NCI-H187 (cell line): ENCODE measurements at regions not wholly inside any gene's neighbourhood (a gene's known extent, or its start where the extent isn't known, plus 50 kb on each side); places are given as distances from the start of the nearest gene placed in this dataset.
A peak's percentile ranks its signal among the peaks of the same experiment; 100 is the strongest.
"Not testable (repeated sequence)": the region's sequence is repeated elsewhere in the genome, so short reads cannot be mapped to it uniquely, and the experiment has no call there.

Experiments
- DNase-seq, 2 experiments: peaks; one replicate each; lab custom pipeline; 2025; lab: John Stamatoyannopoulos, UW

DNA sequence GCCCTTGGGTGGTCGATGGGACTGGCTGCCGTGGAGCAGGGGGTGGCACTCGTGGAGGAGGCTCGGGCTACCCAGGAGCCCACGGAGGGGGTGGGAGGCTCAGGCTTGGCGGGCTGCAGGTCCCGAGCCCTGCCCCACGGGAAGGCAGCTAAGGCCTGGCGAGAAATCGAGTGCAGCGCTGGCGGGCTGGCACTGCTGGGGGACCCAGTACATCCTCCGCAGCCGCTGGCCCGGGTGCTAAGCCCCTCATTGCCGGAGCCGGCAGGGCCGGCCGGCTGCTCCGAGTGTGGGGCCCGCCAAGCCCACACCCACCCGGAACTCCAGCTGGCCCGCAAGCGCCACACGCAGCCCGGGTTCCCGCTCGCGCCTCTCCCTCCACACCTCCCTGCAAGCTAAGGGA, 435.6 kb downstream of the RWDD3 start:
- DNase-seq, result not testable (repeated sequence)

DNA sequence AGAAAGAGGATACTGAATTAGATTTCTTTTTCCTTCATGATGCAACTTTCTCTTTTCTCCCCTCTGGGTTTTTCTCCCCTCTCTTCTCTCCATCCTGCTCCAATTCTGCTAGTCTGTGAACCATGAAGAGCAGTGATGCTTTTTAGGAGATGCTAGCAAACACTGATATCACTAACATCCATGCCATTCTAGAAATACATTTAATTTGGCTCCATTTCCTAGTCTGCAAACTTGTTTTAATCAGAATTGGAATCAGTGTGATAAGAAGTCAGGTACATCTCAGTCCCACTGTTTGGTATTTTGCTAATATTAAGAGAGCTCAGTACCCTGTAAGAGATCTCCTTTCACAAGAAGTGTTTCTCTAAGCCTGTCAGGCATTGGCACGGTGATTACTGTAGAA, 437.1 kb downstream of the RWDD3 start:
- DNase-seq, result no peak

DNA sequence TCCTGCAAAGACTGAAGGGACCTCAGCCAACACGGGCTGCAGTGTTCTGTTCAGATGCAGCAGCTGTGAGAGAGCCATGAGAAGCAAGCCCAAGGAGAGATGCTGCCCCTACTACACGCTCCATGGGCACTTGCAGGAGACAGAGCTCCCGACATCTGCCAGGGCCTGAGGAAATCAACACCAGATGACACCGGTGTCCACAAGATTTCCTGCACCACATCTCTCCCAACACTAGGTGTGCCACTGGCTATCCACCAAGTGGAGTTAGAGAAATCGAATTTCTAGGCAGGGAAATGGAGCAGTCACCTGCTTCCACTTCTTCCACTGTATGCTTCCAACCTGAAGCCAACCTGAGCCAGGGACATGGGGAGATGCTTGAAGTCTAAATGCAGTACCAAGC, 445.3 kb downstream of the RWDD3 start:
- DNase-seq, result no peak

DNA sequence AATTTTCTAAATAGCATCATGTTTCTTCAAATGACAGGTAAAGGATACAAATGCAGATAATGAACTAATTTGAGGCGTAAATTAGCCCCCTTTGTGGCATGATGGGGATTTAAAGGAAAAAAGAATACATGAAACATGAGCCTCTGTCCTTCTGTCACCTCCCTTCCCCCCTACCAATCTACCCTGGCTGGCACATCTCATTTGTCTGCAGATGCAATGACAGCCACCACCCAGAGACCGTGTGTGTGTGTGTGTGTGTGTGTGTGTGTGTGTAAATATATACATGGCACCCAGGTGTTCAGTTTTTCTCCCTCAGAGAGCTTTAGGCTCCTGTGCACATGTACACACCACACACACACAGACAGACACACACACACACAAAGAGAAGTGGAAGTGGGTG, 451.1 kb downstream of the RWDD3 start:
- DNase-seq, result peak in 1 of 2 experiments; percentile 16

DNA sequence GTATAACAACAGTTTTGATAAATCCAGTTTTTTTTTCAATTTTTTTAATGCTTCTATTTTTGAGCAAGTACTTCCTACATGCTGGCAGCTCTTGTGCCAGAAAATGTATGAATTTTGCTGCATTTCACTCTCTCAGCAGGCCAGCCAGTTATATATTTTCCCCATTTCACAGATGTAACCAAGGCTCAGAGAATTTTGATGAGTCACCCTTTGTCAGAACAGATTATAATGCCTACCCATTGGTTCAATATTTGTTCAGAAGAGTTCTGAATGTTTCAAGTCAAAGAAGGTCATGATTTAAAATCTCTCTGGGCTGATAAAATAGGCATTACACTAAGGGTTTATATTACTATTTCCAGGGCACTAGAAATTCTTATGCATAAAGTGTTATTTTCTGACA, 452.2 kb downstream of the RWDD3 start:
- DNase-seq, result no peak

DNA sequence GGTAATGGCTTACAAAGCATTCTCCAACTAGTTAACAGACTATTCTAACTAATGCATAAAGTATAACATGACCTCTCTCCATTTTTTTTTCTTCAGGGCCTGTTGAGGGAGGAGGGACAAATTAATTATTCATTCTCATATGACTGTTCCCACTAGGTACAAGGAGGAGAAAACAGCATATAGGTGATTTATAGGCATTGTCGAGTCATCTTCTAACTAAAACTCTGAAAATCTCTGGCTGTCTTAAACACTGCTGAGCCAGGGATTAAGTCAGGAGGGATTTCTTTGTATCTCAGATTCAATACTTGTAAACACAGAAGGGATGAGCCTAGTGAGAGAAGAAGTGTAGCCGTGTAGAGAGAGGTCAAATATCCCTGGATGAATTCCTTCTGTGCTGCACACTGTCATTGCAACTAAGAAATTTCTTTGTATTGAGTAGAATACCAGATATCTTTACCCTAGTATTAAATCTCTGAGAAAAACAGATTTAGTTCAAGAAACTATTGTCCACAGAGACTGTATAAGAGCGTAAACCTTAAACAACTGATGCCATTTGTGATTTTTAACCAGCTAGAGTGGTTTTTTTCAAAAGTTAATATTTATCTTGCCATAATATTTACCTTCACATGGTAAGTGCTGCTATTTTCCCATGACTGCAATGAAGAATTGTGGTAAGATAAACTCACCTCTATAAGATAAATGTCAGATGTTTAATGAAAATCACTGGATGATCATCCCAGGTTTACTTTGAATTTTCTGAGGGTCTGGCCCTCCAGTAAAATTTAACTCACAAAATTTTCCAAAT, 465.3 kb downstream of the RWDD3 start:
- no peak for DNase-seq

DNA sequence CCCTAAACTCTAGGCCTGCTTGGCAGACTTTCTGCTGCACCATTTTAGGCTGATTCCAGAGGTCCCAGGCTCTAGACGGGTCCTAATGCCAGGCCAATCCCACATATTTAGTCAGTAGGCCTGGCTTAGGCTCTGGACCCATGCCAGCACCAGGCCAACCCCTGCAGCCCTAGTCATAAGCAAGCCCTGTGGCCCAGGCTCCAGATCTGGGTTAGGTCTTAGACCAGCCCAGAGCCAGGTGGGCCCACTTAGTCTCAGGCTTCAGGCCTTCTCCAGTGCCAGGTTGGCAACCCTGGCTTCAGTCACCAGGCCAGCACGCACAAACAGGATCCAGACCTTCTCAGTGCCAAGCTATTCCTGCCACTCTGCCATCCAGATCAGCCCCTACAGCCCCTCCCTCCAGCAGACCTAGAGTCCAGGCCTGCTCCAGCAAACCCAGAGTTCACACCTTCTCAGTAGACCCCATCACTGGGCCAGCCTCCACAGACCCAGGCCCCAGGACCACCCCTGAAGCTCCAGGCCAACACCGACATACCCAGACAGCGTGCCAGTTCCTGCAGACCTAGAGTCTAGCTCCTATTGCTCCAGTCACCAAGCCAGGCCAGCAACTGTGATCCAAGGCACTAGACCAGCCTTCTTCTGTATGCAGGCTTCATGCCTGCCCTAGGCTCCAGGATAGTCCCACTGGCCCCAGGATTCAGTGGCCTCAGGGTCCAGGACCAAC, 467.6 kb downstream of the RWDD3 start:
- DNase-seq, result no peak

DNA sequence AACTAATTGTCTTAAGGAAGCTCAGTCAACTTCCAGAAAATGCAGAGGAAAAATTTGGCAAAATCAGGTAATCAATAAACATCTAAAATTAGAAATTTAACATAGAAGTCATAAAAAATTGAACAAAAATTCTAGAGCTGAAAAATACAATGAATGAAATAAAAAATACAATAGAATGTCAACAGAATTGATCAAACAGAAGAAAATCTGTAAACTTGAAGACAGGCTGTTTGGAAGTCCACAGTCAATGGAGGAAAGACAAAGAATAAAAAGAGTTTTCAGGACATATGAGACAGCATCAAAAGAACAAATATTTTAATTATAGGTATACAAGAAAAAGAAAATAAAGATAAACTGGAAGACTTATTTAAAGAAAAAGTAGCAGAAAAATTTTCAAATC, 469.0 kb downstream of the RWDD3 start:
- DNase-seq, result no peak

DNA sequence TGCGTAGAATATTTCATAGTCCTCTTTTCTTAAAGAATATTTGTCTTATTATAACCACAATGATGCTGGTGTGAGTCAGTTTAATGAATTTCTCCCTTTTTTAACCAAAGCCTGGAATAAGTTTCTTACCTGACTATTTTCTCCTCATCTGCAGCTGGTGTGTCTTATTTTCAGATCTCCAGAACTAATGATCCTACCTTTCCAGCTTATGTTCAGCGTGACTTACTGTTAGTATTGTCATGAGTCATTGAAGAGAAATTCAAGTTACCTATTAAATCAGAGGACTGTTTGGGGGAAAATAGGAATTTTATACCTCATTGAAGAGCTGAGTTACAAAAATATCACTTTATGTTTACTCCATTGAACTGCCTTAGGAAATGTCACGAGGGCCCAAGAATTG, 482.1 kb downstream of the RWDD3 start:
- no peak for DNase-seq

DNA sequence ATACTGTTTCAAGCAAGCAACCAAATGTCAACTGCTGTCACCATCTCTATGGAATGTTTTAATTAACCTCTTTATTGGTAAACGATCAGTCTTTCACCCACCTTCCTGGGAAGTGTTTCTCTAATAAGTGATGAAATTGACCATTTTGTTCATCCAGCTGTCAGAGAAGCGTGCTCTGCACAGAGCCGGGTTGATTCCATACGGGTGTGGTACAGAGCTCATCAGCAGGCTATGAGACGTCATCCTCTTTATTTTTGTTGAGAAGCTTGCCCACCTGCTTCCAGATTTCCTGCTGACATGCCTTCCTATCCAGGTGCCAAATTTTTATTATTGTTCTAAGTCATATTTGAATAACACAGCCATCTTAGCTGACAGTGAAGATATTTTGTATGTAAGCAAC, 482.5 kb downstream of the RWDD3 start:
- DNase-seq, result no peak

DNA sequence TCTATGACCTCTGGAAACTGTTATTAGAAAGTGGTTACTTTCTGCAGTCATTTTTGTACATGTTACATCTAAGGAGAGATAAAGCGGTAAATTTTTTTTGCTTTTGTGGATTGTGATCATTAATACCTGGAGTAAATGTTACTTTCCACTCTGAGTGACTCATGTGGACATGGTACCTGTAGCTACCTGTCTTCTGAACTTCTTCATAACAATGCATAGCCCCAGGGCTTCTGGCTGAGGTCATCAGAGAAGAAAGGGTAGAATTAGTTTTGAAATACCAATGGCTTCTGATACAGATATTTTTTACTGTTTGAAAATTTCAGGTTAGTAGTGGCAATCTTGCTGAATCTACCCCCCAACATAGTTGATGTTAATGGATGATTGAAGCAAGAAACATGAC, 489.3 kb downstream of the RWDD3 start:
- no peak for DNase-seq

DNA sequence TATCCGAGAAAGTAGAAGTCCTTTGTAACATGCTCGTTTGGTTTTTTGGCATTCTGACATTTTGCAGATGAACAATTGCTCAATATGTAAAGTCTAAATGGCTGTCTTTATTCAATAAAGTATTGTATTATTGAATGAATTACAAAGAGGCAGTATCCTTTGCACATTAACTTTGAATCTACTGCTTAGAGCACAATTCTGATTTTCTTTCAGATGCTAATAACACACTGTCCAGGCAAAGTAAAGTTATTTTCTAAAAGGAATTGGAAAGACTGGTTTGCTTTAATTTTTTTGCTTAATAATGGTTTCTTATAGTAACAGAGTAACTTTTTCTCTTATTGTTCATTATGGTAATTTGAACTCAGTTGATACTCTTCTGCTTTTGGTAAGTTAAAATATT, 494.8 kb downstream of the RWDD3 start:
- DNase-seq, result no peak

DNA sequence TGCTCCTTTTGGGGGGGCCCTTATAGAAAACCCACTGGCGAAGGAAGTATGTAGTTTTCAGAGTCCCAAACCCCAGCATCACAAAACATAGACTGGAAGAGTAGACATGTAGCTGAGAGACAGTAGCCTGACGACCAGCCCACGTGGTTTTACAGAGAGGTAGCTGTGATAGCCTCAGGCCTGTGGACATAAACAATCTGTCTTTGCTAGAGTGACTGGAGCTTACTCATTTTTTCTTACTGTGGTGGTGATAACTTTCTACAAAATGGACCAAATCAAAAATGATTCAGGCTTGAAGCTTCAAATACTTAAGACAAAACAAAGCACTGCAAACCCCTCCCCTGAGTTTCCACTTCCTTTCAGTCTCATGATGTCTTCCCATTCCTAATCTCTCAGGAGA, 497.0 kb downstream of the RWDD3 start:
- no peak for DNase-seq

DNA sequence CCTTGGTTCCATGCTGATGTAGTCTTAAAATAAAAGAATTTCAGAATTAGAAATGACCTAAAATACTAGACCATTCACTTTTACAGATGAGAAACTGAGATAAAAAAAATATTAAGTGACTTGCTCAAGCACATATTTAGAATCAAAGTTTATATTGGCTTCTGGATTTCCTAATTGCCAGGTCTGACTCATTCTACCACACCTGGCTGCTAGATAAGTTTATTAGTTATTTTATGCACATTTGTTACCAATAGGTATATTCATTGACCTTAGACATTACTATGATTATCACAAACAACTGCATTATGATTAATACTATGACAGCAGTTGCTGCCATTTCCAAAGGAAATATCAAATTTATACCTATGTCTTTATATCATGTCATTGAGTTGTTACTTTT, 497.5 kb downstream of the RWDD3 start:
- no peak for DNase-seq

DNA sequence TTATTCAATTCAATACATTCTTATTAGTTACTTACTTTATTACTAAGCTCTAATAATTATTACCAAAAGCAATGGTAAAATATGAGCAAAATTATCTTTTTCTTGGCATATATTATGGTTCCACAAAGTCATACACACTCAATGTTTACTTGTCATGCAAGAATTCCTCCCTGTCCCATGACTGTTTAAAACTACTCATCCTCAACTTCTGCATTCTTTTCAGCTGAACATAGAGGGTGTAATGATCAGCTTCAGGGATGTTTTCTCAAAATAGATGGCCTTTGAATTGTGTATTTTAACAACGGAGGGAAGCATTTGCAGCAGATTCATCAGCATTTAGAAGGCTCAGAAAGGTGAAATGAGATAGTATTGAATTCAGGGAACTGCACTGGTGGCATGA, 499.0 kb downstream of the RWDD3 start:
- DNase-seq, result no peak

DNA sequence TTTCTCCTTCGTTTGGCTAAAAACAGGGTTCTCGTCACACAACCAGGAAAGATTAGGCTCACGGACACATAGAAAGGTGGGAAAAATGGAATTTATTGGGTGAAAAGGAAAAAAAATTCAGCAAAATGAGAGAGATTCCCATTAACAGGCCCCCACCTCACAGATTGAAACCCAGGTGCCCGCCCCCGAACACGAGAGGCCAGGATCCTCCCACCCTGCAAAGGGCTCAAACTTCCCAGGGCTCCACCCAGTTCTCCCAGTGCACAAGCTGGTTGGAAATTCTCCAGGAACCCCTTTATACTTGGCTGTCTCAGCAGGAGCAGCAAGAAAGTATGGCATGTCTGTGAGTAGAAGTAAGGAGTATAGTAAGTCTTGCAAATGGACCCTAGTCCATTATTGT, 499.7 kb downstream of the RWDD3 start:
- no peak for DNase-seq

DNA sequence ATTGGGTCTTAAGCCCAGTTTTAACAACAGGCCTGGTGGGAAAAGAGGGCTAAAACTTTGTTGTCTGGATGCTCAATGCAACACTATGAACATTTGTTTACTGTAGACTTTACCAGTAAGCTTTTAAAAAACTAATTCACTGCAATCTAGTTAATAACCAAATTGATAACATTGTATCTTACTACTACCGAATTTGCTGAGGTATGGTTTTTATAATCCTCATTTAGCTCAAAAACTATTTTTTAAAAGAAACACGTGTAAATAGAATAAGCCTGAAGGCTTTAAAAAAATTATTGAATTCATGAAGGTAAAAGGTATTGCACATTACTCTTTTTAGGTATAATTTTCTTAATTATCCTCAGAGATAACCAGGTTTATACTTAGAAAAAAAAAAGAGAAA, 500.6 kb downstream of the RWDD3 start:
- DNase-seq, result no peak

DNA sequence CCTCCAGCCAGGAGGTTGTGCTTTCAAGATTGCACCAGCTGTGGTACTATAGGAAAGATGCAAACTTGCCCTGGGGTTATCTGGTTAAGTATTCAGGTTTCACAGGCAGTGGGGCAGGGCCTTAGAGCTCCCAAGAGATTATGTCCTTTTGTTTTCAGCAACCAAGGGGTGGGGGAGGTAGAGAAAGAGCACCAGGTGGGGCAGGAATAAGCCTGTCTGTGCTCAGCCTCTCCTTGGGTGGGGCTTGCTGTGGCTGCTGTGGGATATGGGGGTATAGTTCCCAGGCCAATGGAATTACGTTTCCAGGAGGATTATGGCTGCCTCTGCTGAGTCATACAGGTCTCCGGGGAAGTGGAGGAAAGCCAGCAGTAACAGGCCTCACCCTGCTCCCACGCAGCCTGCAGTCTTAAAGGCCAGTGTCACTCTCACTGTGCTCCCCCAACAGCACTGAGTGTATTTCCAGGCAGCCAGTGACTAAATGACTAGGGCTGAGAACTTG, 508.6 kb downstream of the RWDD3 start:
- DNase-seq, result peak; percentile 88 to 90

DNA sequence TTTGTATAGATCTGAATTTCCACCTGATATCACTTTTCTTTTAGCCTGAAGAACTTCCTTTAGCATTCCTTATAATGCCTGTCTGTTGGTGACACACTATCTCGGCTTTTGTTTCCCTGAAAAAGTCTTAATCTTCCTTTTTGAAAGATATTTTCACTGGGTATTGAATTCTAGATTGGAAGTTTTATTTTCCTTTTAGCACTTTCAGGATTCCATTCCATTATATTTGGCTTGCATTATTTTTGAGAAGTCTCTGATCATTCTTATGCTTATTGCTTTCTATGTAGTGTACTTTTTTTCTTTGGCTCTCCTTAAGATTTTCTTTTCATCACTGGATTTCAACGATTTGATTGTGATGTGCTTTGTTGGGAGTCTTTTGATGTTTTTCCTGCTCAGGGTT, 510.7 kb downstream of the RWDD3 start:
- DNase-seq, result no peak

DNA sequence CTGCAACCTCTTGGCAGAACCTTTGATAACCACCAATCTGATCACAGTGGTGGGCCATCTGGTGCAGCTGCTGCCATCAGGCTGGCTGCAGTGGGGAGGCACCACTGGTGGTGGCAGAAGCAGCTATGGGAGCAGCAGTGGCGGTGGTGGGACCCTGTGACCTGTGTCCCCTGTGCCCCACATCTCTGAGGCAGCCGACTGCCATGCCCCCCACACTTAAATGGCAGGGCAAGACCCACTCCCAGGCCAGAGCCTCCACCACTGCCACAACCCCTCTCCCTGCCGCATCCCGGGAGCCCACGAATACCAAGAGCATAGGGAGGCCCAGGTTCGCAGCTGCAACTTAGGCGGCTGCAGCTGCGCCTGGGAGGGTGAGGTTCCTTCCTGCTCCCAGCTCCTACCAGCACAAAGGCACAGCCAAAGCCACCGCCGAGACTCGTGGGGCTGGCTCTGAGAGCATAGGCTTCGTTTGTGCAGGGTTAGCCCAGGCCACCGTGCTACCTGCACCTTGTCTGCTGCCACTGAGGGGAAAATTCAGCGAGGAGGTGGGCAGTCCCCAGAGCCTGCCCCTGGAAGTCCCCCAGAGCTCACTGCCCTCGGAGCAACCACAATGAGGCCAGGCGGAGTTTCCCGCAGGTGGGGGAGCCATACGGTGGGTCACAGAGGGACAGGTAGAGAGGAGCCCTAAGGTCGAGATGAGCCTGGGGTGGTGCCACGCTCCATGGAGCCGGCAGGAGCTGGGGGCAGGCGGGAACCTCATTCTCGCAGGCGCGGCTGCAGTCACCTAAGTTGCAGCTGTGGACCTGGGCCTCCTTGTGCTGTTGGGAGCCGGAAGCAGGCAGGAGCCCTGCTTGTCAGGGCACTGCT, 518.7 kb downstream of the RWDD3 start:
- DNase-seq, result no peak

DNA sequence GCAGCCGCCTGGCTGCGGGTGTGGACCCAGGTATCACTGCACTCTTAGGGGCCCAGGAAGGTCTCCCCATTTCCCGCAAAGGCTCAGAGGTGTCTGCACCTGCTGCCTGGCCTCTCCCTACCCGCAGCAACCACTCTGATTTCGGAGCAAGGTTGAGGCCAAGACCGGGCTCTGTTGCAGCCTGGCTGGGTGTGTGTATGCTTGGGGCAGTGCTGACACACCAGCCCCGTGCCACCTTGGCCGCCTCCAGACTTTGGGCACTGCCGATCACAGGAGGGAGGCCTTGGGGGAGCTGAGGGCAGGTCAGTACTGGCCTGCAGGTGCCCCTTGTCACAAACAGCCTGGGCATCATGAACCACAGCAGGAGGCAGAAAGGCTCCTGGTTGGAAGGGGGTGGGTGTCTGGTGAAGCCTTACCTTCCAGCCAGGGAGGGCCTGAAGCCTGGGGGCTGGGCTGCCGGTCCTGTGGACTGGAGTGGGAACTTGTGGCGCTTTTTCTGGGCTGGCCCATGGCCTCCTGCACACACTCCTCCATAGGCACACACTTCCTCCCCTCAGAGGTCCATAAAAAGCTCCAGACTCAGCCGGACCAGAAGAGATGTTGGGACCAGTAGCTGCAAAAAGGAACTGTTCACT, 519.5 kb downstream of the RWDD3 start:
- DNase-seq, result no peak

DNA sequence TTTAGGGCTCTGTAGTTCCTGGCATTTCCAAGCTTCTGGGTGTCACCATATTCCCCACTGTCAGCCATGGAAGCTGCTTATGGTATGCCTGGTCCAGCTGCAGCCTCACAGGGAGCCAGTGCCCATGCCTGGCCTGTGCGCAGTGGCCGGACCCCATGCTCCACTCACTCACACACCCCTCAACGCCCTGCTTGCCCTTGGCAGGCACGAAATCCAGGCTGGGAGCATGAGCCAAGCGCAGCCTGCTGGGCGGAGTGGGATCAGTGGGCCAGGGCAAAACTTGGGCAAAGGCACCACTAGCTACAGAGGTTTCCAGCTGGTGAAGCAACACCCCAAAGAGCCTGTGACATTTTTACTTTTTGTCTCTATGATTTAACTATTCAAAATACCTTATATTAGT, 520.4 kb downstream of the RWDD3 start:
- no peak for DNase-seq
